HK-2 (cell line): ENCODE measurements at regions not wholly inside any gene's neighbourhood (a gene's known extent, or its start where the extent isn't known, plus 50 kb on each side); places are given as distances from the start of the nearest gene placed in this dataset.
"Not testable (repeated sequence)": the region's sequence is repeated elsewhere in the genome, so short reads cannot be mapped to it uniquely, and the experiment has no call there.

Experiments
- DNase-seq: peaks from one replicate; pipeline ENCODE4 v3.0.0-alpha.2; 2018; ENCODE audit not compliant: unreplicated experiment

DNA sequence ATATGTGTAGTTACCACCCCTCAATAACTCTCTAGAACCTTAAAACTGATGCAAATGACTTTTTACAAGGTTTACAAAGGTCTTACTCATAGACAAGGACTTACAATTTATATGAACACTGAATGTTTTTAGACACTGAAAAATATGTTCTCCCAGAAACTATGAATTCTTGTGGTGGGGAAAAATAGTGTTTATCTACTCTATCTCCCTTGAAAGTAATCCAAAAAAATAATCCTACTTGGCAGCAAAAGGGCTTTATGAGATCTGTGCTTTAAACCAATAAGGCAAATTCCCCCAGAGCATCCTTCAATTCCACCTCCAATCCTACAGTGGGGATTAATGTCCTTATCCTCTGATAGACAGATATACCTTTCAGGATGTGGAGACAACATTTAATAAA, 1984.1 kb upstream of the RAG2 start:
- no peak for DNase-seq

DNA sequence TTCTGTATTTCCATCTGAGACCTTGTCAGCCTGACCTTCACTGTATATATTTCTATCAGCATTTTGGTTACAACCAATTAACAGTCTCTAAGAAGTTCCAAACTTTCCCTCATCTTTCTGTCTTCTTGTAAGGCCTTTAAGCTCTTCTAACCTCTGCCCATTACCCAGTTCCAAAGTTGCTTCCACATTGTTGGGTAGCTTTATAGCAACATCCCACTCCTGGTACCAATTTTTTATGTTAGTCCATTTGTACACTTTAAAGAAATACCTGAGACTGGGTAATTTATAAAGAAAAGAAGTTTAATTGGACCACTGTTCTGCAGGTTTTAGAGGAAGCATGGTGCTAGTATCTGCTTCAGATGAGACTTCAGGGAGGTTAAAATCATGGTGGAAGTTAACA, 1979.7 kb upstream of the RAG2 start:
- DNase-seq, result no peak

DNA sequence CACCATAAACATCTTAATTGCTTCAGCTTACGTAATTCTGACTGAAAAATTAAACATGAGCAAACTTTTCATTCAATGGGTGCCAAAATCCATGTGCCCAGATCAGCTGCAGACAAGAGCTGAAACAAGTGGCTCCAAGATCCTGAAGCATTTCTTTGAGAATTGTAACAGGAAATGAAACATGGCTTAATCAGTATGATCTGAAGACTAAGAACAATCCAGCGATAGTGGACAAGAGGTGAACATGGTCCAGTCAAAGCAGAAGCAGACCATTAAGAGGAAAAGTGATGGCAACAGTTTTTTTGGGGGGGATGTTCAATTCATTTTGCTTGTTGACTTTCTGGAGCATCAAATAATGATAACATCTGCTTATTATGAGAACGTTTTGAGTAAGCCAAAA, 1964.5 kb upstream of the RAG2 start:
- DNase-seq, result no peak

DNA sequence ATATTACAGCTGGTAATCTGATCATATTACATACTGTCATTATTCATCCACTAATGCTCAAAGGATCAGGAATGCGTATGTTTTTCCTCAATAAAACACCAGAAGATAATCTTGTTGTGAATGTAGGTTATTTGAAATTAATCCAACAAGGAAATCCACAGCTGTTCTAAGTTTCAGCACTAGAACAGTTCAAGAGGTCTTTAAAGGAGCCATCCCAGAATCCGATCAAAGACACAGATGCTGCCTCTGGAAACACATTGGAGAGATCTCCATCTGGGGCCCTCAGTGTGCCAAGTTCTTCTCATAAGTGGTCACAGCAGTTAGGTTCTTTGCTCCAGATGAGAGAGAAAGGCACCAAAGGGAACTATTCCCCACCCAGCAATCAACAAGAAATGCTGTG, 1955.1 kb upstream of the RAG2 start:
- DNase-seq, result no peak

DNA sequence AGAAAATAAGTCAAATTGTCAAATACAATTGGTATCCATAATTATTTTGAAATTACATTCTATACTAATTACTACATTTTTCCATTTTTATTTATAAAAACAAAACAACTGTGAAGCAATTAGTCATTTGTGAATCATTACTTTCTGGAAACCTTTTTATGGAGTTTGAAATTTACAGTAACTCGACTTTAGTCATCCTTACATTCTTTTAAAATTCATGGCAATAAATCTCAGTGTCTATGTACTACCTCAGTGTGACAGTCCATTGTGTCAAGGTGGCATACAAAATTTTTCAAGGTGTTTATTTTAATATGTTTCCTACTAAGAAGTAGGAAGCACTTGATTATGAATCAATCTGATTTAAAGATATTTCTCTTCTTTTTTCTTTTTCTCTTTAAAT, 1949.4 kb upstream of the RAG2 start:
- DNase-seq, result no peak

DNA sequence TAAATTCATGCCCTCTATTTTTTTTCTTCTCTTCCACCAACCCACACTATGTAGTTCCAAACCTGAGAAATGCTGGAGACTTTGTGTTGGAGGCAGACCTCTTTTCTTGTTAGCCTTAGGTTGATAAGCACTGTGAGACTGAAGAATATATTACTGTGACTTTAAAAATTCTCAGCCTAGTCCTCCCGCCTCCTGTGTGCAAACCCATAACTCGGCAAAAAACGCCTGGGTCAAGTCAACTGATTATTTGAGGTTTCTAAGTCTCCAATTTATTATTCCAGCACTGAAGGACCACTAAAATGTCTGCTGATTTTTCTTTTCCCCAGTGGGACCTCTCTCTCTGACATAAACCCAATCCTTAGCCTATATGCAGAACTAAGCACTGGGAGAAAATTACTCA, 1946.0 kb upstream of the RAG2 start:
- no peak for DNase-seq

DNA sequence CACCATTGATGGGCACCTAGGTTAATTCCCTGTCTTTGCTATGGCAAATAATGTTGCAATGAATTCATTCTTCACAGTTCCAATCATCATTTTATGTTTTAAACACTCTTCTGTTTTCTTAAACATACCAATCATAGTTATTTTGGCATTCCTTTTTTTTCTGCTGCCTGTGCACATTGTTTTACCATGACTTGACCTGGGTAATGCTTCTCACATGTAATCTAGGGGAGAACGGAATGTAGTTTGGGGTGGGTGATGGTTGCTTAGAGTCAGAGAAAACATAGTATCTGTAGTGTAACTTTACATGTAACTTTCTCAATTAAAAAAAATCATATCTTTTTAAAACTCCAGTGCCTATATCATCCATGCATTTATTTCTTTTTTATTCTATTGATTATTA, 1945.3 kb upstream of the RAG2 start:
- no peak for DNase-seq

DNA sequence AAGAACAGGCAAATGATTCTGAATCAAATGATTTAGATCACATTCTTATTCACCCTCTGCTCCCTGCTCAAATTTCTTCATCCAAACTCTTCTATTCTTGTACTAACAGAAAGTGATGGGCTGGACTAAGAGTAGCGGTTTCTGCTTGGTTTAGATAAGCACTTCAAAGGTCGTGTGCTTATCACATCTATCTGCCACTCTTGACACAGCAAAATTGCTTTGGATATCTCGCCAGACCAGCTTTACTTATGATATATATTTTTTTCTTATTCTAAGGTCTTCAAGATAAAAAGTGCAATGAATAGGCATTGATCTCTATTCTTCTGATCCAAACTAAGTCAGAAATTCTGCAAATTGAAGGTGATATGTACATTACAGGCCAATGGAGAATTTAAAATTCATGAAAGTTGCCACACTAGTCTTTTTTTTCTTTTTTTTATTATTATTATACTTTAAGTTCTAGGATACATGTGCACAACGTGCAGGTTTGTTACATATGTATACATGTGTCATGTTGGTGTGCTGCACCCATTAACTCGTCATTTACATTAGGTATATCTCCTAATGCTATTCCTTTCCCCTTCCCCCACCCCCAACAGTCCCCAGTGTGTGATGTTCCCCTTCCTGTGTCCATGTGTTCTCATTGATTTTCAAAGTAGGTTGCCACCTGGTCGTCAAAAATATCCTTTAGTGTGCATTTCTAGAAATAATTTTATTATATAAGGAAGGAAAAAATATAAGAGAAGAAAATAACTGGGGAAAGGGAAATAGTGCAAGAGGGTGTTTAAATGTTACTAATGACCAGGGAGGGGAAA, 1941.0 kb upstream of the RAG2 start:
- no peak for DNase-seq

DNA sequence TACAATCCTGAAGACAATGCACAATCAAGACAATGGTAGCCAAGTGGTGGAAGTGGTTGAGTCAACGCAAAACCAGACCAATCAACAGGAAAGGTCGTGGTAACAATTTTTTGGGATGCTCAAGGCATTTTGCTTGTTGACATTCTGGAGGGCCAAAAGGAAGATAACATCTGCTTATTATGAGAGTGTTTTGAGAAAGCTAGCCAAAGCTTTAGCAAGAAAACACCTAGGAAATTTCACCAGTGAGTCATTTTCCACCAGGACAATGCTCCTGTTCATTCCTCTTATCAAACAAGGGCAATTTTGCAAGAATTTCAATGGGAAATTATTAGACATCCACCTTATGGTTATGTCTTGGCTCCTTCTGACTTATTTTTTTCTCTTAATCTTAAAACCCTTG, 1932.2 kb upstream of the RAG2 start:
- DNase-seq, result no peak

DNA sequence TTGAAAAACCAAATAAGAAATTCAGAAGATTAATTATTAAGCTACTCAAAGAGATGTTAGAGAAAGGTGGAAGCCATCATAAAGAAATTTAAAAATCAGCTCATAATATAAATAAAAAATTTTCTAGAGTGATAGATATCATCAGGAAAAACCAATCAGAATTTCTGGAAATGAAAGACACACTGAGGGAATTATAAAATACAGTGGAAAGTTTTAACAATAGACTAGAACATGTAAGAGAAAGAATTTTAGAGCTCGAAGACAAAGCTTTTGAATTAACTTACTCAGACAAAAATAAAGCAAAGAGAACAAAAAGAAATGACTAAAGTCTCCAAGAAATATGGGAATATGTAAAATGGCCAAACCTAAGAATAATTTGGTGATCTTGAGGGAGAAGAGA, 1926.9 kb upstream of the RAG2 start:
- no peak for DNase-seq

DNA sequence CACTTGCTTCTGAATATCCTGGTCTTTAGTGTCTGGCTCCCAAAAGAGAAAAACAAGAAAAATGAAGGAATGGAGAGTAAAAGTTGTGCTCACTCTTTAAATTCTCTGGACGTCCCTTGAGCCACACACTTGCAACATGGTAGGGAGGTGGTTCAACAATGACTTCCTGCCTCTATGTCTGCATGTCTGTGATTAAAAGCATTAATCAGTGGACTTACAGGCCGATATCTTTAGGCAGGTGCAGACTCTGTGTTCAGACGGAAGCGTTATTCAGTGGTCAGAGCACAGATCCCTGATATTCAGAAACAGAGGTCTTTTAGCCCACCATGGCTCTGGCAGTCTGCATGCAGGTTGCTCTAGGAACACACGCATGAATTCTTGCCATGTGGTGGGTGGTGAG, 1920.0 kb upstream of the RAG2 start:
- no peak for DNase-seq

DNA sequence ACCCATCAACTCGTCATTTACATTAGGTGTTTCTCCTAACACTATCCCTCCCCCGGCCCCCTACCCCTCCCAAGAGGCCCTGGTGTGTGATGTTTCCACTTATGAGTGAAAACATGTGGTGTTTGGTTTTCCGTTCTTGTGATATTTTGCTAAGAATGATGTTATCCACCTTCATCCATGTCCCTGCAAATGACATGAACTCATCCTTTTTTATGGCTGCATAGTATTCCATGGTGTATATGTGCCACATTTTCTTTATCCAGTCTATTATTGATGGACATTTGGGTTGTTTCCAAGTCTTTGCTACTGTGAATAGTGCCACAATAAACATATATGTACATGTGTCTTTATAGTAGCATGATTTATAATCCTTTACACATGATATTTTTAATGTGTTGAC, 1914.8 kb upstream of the RAG2 start:
- not testable (repeated sequence) for DNase-seq

DNA sequence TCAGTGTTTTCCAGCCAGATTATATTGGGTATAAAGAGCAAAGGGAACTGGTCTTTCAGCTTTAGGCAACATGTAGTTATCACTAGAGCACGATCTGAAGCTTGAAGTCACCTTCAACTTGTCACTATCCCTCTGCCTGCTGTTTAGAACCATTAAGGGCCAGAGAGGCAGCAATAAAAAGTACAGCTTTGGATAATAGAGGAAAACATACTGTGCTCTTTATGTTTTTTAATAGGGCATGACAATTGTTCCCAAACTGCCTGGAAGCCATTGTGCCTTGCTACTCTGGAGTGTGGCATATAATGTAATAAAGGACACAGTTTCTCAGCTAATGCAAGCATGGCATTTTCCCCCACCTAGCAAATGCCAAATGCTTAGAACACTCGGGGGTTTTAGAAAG, 1912.0 kb upstream of the RAG2 start:
- DNase-seq, result no peak

DNA sequence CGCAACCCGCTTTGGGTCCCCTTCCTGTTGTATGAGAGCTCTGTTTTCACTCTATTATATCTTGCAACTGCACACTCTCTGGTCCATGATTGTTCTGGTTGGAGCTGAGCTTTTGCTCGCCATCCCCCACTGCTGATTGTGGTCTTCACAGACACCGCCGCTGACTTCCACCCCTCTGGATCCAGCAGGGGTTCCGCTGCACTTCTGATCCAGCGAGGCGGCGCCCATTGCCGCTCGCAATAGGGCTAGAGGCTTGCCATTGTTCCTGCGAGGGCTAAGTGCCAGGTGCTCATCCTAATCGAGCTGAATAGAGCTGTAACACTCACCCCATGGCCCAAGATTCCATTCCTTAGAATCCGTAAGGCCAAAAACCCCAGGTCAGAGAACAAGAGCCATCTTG, 1905.8 kb upstream of the RAG2 start:
- no peak for DNase-seq

DNA sequence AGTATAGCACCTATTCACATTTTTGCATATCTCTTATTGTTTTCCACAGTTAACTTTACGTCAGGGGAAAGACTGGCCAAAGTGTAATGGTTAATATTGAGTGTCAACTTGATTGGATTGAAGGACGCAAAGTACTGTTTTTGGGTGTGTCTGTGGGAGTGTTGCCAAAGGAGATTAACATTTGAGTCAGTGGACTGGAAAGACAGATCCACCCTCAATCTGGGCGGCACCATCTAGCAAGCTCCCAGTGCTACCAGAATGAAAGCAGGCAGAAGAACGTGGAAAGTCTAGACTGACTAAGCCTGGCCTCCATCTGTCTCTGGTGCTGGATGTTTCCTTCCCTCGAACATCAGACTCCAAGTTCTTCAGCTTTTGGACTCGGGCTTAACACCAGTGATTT, 1900.7 kb upstream of the RAG2 start:
- no peak for DNase-seq

DNA sequence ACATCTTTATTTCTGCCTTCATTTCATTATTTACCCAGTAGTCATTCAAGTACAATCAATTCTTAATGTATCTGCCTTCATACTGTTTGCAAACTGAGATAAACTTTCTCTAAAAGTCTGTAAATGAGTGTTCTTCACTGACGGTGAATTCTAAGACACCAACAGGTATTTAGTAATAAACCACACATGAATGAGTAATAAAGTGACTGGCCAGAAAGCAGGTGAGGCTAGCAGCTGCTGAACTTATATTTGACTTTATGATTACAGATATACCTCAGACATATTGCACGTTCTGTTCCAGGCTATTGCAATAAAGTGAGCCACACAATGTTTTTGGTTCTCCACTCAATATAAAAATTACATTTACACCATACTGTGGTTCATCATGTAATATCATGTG, 1894.0 kb upstream of the RAG2 start:
- no peak for DNase-seq

DNA sequence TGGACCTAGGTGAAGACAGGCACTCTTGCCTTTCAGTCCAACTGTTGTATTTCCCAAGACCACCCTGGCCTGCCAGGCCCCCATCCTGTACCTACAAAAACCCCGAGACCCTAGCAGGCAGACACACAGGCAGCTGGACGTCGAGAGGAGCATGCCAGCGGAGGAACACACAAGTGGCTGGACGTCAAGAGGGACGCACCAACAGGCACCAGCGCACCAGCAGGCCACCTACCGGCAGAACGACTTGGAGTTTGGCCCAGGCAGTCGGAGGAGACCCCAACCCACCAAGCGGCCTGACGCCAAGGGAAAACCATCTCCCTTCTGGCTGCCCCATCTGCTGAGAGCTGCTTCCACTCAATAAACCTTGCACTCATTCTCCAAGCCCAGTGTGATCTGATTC, 1883.4 kb upstream of the RAG2 start:
- DNase-seq, result no peak

DNA sequence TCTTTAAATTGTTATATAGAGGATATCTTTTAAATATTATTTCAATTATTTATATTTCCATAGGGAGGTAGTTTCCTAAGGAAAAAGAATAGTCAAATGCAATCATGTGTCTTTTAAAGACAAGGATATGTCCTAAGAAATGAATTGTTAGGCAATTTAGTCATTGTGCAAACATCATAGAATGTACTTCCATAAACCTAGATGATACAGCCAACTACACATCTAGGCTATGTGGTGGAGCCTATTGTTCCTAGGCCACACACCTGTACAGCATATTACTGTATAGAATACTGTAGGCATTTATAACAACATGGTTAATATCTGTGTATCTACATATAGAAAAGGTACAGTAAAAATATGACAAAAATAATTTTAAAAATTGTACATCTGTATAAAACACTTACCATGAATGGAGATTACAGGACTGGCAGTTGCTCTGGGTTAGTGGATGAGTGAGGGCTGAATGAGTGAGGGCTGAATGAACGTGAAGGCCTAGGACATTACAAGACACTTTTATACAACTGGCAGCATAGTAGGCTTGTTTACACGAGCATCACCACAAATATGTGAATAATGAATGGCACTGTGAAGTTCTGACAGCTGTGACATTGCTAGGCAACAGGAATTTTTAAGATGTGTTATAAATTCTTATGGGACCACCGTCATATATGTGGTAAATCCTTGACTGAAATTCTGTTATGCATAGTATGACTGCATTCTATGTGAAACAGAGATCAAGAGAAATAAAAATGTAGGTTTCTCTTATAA, 1879.0 kb upstream of the RAG2 start:
- no peak for DNase-seq

DNA sequence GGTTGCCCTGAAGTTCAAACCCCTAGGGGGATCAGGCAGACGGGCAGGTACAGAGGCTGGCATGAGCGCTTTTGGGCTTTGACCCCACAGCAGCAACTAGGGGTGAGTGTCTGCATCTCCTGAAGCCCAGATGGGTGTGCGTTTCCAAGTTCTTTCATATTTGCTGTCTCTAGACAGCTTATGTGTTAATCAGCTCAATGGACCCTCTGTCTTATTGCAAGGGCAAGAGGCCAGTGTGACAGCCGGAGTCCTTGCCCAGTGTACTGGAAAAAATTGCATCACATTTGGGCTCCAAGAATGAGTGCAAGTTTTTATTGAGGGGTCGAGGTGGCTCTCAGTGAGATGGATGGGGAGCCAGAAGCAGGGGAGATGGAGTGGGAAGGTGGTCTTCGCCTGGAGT, 1863.7 kb upstream of the RAG2 start:
- no peak for DNase-seq

DNA sequence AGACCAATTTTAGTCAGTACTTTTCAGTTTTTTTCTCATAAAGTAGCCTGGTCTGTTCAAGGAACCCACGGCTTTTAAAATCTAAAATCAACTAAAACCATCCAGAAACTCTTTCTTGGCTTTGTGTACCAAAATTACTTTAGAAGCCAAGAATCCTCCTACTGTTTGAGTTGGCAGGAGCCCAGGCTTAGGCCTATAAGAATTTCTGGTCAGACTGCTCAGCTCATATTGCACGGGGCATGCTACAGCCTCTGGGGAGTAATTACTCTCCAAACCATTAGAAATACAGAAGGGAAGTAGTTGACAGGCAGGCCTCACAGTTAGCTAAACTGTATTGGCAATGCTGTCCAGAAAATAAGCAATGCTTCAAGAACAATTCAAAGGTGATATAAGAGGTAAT, 1862.9 kb upstream of the RAG2 start:
- DNase-seq, result no peak

DNA sequence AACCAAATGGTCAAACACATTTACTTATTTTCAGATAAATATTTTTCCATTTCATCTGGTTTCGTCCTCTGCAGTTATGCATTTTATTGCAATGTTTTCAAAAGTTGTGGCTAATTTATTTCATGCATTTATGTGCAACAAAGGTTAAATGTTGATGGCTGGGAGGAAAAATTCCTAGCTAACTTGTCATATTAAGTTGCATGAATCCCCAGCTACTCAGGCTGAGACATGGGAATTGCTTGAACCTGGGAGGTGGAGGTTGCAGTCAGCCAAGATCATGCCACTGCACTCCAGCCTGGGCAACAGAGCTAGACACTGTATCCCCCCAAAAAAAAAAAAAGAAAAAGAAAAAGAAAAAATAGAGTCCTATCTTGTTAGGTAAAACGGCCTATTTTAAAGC, 1862.4 kb upstream of the RAG2 start:
- no peak for DNase-seq

DNA sequence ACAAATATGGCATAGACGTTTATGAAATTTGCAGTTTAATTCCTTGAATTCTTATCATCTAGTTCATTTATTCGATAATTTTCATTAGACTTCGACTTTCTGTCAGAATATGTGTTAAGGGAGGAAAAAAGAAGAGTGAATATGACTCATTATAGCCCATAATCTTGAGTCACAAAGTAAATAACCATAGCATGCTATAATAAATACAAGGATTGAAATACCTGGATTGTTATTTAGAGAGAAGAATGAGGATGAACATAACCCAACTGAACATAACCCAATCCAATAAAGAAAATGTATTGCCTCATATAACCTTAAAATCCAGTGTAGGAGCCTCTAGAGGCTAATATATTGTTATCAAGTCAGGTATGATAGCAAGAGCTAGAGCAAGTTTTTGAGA, 1858.3 kb upstream of the RAG2 start:
- no peak for DNase-seq

DNA sequence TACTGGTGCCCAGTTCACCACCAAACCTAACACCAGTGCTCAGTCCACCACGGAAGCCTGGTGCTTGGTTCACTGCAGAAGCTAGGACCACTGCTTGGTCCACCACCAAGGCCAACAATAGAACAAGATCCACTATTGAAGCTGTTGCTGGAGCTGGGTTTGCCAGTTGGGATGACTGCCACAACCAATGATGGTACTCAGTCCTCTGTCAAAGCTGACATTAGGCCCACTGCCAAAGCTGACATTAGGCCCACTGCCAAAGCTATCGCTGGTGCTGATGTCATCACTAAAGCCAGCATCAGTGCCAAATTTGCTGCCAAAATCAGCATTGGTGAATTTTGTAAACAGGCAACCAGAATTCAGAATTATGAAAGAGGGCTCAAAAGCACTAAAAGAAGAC, 1850.2 kb upstream of the RAG2 start:
- DNase-seq, result no peak

DNA sequence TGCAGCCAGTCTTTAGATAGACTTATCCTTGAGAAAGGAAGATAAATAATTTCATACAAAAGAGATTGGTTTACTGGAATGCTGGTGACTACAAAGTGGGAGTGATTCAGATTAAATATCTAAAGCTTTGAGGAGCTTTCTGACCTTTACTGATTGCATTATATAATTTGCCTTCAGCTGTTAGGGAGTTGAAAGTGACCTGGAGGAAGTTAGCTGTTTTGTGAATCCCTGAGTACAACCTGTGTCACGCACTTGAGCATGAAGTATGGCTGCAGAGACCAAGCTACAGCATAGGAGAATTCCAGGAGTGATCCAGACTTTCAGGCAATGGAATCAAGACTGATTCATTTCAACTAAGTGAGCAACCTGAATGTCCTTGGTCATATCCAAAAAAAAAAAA, 1848.3 kb upstream of the RAG2 start:
- DNase-seq, result no peak
